Liver (tissue), 3 donors: ENCODE measurements at regions not wholly inside any gene's neighbourhood (a gene's known extent, or its start where the extent isn't known, plus 50 kb on each side); places are given as distances from the start of the nearest gene placed in this dataset.

Experiments
- ATF3 ChIP-seq: IDR thresholded peaks from 2 replicates; pipeline ENCODE4 v1.6.1; 2016; ENCODE audit warnings: antibody characterized with exemption
- CTCF ChIP-seq: fragments of 150-350 bp; IDR thresholded peaks from 2 replicates; pipeline ENCODE4 v1.5.1; 2017; ENCODE audit warnings: improper control_type of control experiment, low read depth, low read length; ENCODE audit not compliant: missing input control
- FOXA1 ChIP-seq: IDR thresholded peaks from 2 replicates; pipeline ENCODE4 v1.6.1; 2016; ENCODE audit warnings: antibody characterized with exemption
- GABPA ChIP-seq, 2 donors: IDR thresholded peaks in 1 of 2; conservative IDR thresholded peaks in 1 of 2; 2 replicates each; pipeline ENCODE4 v1.6.1; 2016; ENCODE audit warnings: antibody characterized with exemption in 2 of 2, mild to moderate bottlenecking in 1 of 2, moderate library complexity in 1 of 2
- HNF4G ChIP-seq: IDR thresholded peaks from 2 replicates; pipeline ENCODE4 v1.6.1; 2016; ENCODE audit warnings: antibody characterized with exemption
- JUND ChIP-seq, 2 donors: IDR thresholded peaks; 2 replicates each; pipeline ENCODE4 v1.6.1; 2016; ENCODE audit warnings: antibody characterized with exemption in 2 of 2
- RAD21 ChIP-seq, 2 donors: IDR thresholded peaks; 2 replicates each; pipeline ENCODE4 v1.6.1; 2016; ENCODE audit warnings: antibody characterized with exemption in 2 of 2, mild to moderate bottlenecking in 2 of 2
- SP1 ChIP-seq: IDR thresholded peaks from 2 replicates; pipeline ENCODE4 v1.6.1; 2018; ENCODE audit warnings: antibody characterized with exemption, mild to moderate bottlenecking
- YY1 ChIP-seq: IDR thresholded peaks from 2 replicates; pipeline ENCODE4 v1.6.1; 2016; ENCODE audit warnings: antibody characterized with exemption, mild to moderate bottlenecking
- donor health status: healthy.
- donor health status: healthy.

- TF ChIP-seq CTCF (no peak), SP1 (no peak), RAD21 (IDR thresholded peaks at IDR 0.05) (no peak), HNF4G (no peak), FOXA1 (no peak), ATF3 (no peak), YY1 (no peak), JUND (IDR thresholded peaks at IDR 0.05) (no peak), GABPA (IDR thresholded peaks at IDR 0.05 in 1 of 2, conservative IDR thresholded peaks at IDR 0.05 in 1 of 2) (no peak)
Measured at GRCh38 chr13:52932649-52933048, 84.2 kb upstream of the PCDH8 start.
